ENCODE measurements at regions not wholly inside any gene's neighbourhood (a gene's known extent, or its start where the extent isn't known, plus 50 kb on each side); places are given as distances from the start of the nearest gene placed in this dataset.
A peak's percentile ranks its signal among the peaks of the same experiment; 100 is the strongest.

- no peak for TF ChIP-seq SIN3A (IDR thresholded peaks at IDR 0.05; ENCODE audit: borderline replicate concordance, insufficient read depth, low read depth, low read length)
- TF ChIP-seq POLR2AphosphoS5 (IDR thresholded peaks at IDR 0.05; ENCODE audit: low read depth, low read length): no peak
- TF ChIP-seq CTCF (IDR thresholded peaks at IDR 0.05): no peak
- no peak for TF ChIP-seq TCF7L2 (IDR thresholded peaks at IDR 0.05; ENCODE audit: low read depth, low read length)
- no peak for TF ChIP-seq REST (IDR thresholded peaks at IDR 0.05; ENCODE audit: insufficient read depth in 1 of 2, low read depth in 2 of 2, low read length in 1 of 2)
- ATAC-seq (no peak), DNase-seq (ENCODE audit: low read depth, low spot score) (no peak)
- Histone ChIP-seq H3K27ac (ENCODE audit: low read length) (peak overlapping the region; percentile 68; the same call in 1 of the 2 replicates), H3K36me3 (ENCODE audit: control insufficient read depth, insufficient read depth, low read length) (no peaks in the 10 kb centered on the region), H3K4me1 (ENCODE audit: control insufficient read depth, insufficient read depth, low read length) (peaks cover 7% of the 10 kb centered on the region; the same call in 1 of the 2 replicates), H3K9me3 (ENCODE audit: control insufficient read depth, insufficient read depth, low read depth, low read length) (no peaks in the 10 kb centered on the region), H3K27me3 (ENCODE audit: control insufficient read depth, insufficient read depth, low read length) (no peaks in the 10 kb centered on the region), H3K4me3 (ENCODE audit: low read depth in 2 of 2, low read length in 2 of 2) (no peak overlapping the region)
- no TSS peak for BruUV-seq (replicated peaks)
- intact Hi-C loops (cut with micrococcal nuclease; ENCODE audit: unreplicated experiment): no loop called here
- in situ Hi-C loops (cut with HindIII; ENCODE audit: low pct_unique_long_range_greater_than_20kb, low sequenced_read_pairs): no loop called here
- ChIA-PET CTCF (no interaction called here), POLR2A (no interaction called here)
These were observed 130.6 kb upstream of the TGFBR2 start for GRCh38 chr3:30475809-30476178.

GRCh38 chr3:30476368-30477084 lies 129.9 kb upstream of the TGFBR2 start:
- ChIA-PET POLR2A (no interaction called here), CTCF (no interaction called here)
- H3K4me1 ChIP-seq (ENCODE audit: control insufficient read depth, insufficient read depth, low read length): peaks cover 7% of the 10 kb centered on the region; the same call in 1 of the 2 replicates
- peak; percentile 79 for ATAC-seq
- H3K27ac ChIP-seq (ENCODE audit: low read length): peak overlapping the region; percentile 70; the same call in 1 of the 2 replicates
- TF ChIP-seq POLR2AphosphoS5 (IDR thresholded peaks at IDR 0.05; ENCODE audit: low read depth, low read length): no peak
- TF ChIP-seq TCF7L2 (IDR thresholded peaks at IDR 0.05; ENCODE audit: low read depth, low read length): peak; percentile 90
- no peak for TF ChIP-seq CTCF (IDR thresholded peaks at IDR 0.05)
- no peak overlapping the region for H3K4me3 ChIP-seq (ENCODE audit: low read depth in 2 of 2, low read length in 2 of 2)
- in situ Hi-C loops (cut with HindIII; ENCODE audit: low pct_unique_long_range_greater_than_20kb, low sequenced_read_pairs): no loop called here
- H3K9me3 ChIP-seq (ENCODE audit: control insufficient read depth, insufficient read depth, low read depth, low read length): no peaks in the 10 kb centered on the region
- H3K27me3 ChIP-seq (ENCODE audit: control insufficient read depth, insufficient read depth, low read length): no peaks in the 10 kb centered on the region
- no TSS peak for BruUV-seq (replicated peaks)
- peak; percentile 74 for DNase-seq (ENCODE audit: low read depth, low spot score)
- H3K36me3 ChIP-seq (ENCODE audit: control insufficient read depth, insufficient read depth, low read length): no peaks in the 10 kb centered on the region
- intact Hi-C loops (cut with micrococcal nuclease; ENCODE audit: unreplicated experiment): no loop called here

Data from Panc1 (cell line).